ENCODE measurements at regions not wholly inside any gene's neighbourhood (a gene's known extent, or its start where the extent isn't known, plus 50 kb on each side); places are given as distances from the start of the nearest gene placed in this dataset.

- no peak for TF ChIP-seq POLR2A (IDR thresholded peaks at IDR 0.05; ENCODE audit: low read length)
- no peak for TF ChIP-seq GATA1 (IDR thresholded peaks at IDR 0.05; ENCODE audit: low read depth, low read length)
Observed at GRCh38 chr15:69973102-69973714, 124.5 kb downstream of the TLE3 start.
